ENCODE measurements at regions not wholly inside any gene's neighbourhood (a gene's known extent, or its start where the extent isn't known, plus 50 kb on each side); places are given as distances from the start of the nearest gene placed in this dataset.

DNA sequence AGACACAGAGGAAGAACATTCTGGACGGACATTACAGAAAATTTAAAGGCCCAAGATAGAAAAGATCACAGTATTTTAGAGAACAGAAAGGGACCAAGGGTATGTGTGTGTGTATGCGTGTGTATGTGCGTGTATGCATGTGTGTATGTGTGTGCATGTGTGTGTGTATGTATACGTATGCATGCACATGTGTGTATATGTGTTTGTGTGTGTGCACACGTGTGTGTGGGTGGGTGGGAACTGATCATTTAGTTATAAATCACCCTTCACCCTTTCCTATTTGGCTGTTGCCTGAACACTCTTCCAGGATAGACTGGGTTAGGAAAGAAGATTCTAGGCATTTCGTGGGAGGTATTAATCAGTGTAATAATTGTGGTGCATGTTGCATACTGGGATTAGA is 634.4 kb downstream of the DHX35 start:
- TF ChIP-seq, protein P1, sequence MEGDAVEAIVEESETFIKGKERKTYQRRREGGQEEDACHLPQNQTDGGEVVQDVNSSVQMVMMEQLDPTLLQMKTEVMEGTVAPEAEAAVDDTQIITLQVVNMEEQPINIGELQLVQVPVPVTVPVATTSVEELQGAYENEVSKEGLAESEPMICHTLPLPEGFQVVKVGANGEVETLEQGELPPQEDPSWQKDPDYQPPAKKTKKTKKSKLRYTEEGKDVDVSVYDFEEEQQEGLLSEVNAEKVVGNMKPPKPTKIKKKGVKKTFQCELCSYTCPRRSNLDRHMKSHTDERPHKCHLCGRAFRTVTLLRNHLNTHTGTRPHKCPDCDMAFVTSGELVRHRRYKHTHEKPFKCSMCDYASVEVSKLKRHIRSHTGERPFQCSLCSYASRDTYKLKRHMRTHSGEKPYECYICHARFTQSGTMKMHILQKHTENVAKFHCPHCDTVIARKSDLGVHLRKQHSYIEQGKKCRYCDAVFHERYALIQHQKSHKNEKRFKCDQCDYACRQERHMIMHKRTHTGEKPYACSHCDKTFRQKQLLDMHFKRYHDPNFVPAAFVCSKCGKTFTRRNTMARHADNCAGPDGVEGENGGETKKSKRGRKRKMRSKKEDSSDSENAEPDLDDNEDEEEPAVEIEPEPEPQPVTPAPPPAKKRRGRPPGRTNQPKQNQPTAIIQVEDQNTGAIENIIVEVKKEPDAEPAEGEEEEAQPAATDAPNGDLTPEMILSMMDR (conservative IDR thresholded peaks at IDR 0.05; ENCODE audit: low read depth, low read length): no peak
- no peak for TF ChIP-seq EZH2 (IDR thresholded peaks at IDR 0.05; ENCODE audit: low read length, unreplicated experiment)
